ENCODE measurements at regions not wholly inside any gene's neighbourhood (a gene's known extent, or its start where the extent isn't known, plus 50 kb on each side); places are given as distances from the start of the nearest gene placed in this dataset.

DNA sequence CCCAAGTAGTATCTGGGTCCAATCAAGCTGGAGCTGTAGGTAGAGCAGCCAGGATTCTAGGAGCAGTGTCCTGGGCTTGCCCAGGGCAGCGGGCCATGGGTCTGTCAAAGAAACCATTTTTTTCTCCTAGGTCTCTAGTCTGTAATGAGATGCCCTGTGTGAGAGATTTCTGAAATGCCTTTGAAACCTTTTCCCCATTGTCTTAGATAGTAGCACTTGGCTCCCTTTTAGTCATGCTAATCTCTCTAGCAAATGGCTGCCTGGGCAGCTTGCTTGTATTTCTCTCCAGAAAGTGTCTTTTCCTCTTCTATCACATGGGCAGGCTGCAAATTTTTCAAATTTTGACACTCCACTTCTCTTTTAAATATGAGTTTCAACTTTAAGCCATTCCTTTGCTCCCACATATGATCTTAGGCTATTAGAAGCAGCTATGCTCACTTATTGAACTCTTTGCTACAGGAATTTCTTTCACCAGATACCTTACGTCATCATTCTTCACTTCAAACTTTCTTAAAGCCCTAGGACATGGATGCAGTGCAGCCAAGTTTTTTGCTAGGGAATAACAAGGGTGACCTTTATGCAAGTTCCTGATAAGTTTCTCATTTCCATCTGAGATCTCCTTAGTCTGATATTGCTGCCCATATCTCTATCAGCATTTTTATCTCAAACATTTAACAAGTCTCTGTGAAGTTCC lies 890.2 kb upstream of the VRK2 start:
- TF ChIP-seq, protein P1, sequence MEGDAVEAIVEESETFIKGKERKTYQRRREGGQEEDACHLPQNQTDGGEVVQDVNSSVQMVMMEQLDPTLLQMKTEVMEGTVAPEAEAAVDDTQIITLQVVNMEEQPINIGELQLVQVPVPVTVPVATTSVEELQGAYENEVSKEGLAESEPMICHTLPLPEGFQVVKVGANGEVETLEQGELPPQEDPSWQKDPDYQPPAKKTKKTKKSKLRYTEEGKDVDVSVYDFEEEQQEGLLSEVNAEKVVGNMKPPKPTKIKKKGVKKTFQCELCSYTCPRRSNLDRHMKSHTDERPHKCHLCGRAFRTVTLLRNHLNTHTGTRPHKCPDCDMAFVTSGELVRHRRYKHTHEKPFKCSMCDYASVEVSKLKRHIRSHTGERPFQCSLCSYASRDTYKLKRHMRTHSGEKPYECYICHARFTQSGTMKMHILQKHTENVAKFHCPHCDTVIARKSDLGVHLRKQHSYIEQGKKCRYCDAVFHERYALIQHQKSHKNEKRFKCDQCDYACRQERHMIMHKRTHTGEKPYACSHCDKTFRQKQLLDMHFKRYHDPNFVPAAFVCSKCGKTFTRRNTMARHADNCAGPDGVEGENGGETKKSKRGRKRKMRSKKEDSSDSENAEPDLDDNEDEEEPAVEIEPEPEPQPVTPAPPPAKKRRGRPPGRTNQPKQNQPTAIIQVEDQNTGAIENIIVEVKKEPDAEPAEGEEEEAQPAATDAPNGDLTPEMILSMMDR (IDR thresholded peaks at IDR 0.05; ENCODE audit: low read length, missing control alignments), result no peak
- DNase-seq (ENCODE audit: low read depth), result no peak

DNA sequence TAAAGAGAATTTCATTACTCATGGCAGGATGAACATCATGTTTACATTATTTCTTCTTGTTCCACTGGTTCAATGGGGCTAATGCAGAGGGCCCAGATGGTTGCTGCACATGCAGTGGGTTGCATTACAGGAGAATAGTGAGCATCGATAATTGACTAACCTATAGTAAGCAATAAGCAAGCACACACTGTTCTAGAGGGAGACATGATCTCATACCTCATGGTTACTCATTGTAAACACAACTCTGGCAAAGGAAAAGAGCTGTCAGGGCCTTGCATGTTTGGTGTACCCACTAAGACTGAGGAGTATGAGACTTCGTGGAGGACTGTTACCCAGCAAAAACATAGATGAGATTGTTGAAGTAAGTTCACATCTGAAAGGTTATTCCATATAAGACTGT lies 885.6 kb upstream of the VRK2 start:
- TF ChIP-seq, protein P1 (IDR thresholded peaks at IDR 0.05; ENCODE audit: low read length, missing control alignments), result no peak
- H3K4me3 ChIP-seq (replicated peaks; ENCODE audit: low read depth, low read length), result no peak overlapping the region
- peak; percentile 18 for DNase-seq (ENCODE audit: low read depth)

More for the DNA sequence above, 890.2 kb upstream of the VRK2 start:
- no peak overlapping the region for H3K4me3 ChIP-seq (replicated peaks; ENCODE audit: low read depth, low read length)

DNA sequence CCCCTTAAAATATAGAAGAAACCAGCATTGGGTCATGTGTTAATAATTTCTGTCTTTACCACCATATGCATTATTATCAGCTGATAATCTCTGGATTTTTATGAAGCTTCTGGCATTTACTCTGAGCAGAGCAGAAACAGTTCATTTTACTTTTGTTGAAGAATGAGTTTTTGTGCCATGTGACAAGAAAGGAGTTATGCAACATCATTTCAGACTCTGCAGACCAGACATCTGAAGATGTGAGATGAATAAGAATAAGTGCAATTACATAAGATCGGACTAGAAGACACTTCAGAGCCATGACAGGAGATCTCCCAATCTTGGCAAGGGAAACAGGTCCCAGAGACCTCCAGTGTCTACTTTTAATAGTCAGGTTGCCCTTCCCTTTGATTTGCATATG lies 869.4 kb upstream of the VRK2 start:
- H3K4me3 ChIP-seq (replicated peaks; ENCODE audit: low read depth, low read length), result no peak overlapping the region
- TF ChIP-seq, protein P1 (IDR thresholded peaks at IDR 0.05; ENCODE audit: low read length, missing control alignments), result no peak

DNA sequence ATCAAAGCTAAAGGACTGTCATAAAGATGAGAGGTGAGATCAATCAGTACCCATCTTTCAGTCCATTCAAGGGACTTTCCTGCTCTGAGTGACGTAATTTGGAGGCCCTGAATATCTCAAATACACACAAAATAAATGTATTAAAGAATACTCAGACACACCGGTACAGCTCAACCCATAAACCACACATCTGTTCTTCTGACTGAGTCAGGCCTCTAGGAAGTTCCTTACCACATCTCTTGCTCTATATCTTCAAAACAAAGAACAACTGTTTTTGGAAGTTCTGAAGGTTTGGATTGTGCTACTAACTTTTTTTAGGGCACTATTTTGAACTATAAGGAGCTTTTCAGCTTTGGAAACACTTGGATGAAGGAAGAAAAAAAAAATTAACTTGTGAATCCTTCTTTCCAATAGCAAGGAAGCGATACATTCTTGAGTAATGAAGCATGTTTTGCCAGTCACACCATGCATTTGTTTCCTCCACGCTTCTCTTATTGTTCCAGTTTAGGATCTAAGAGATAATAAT lies 866.5 kb upstream of the VRK2 start:
- DNase-seq (ENCODE audit: low read depth), result peak; percentile 48
- TF ChIP-seq, protein P1 (IDR thresholded peaks at IDR 0.05; ENCODE audit: low read length, missing control alignments), result no peak
- H3K4me3 ChIP-seq (replicated peaks; ENCODE audit: low read depth, low read length), result no peak overlapping the region

More for the DNA sequence above, 869.4 kb upstream of the VRK2 start:
- DNase-seq (ENCODE audit: low read depth), result no peak

DNA sequence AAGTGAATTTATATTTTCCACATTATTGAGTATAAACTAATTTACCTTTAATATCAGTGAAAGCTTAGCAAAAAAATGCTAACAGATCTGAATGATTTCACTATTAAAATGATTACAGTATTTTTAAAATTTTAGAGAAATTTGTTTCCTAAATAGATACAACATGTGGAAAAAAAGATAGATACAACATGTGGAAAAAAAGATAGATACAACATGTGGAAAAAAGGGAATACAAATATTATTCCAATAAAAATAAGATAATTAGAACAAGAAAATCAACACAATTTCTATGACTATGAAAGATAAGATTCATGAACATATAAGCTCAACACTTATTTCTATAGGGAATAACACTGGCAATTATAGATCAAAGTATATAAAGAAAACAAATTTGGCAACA lies 865.9 kb upstream of the VRK2 start:
- H3K4me3 ChIP-seq (replicated peaks; ENCODE audit: low read depth, low read length), result no peak overlapping the region
- TF ChIP-seq, protein P1 (IDR thresholded peaks at IDR 0.05; ENCODE audit: low read length, missing control alignments), result no peak

DNA sequence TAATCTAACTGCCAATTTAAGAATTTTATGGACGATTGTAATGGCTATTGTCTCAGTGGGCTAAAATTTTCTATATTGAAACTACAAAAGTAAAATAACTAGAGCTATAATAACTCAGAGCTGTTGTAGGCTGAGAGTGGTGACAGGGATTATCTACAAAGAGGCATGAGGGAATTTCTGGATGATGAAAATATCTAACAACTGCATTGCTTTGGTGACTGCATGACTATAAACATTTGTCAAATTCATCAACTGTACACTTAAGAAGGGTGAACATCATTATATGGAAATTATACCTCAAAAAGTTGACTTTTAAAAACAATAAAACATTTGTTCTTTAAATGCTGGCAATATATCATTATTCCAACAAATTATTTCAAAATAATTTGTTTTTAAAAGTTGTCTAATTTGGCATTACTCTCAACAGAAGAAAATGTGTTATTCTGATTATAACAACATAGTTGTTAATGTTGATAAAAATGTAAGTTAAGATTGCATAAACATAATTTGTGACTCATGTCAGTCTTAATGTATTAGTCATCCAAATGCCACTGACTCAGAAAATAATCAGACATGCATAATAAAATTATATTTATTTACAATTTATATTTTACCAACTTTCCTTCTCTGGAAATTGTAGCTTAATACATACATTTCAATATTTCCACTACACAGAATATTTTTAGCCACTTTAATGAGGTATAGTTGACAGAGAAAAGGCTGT lies 865.1 kb upstream of the VRK2 start:
- TF ChIP-seq, protein P1 (IDR thresholded peaks at IDR 0.05; ENCODE audit: low read length, missing control alignments), result no peak
- peak; percentile 30 for DNase-seq (ENCODE audit: low read depth)
- H3K4me3 ChIP-seq (replicated peaks; ENCODE audit: low read depth, low read length), result no peak overlapping the region

More for the DNA sequence above, 865.9 kb upstream of the VRK2 start:
- no peak for DNase-seq (ENCODE audit: low read depth)

Measured in fibroblast of pulmonary artery (primary cell).